ENCODE measurements at regions not wholly inside any gene's neighbourhood (a gene's known extent, or its start where the extent isn't known, plus 50 kb on each side); places are given as distances from the start of the nearest gene placed in this dataset.

DNA sequence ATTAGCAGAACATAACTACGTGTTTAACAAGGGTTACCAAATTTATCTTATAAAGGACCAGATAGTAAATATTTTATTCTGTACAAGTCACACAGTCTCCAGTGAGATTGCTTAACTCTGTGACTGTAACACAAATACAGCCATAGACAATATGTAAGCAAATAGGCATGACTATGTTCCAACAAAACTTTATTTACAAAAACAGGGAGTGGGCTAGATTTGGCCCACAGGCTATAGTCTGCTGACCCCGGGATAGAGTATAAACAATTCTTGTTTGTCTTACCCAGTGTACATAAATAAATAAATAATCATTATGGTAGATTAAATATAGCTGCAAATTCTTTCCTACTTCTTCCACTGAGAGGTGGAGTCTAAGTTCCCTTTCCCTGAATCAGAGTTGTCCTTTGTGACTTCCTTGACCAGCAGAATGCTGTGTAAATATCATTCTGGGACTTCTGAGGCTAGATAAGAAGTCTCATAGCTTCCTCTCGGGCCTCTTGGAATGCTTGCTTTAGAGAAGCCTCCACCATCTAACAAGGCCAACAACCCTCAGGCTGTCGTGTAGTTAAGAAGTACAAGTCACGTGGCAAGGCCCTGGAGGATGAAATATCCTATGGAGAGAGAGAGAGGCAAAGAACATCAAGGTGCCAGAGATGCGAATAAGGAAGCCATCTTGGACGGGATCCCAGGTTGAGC lies 59.1 kb upstream of the TMEM244 start:
- no peak for DNase-seq (ENCODE audit: low spot score)

GRCh38 chr6:129911732-129912131 lies 50.6 kb upstream of the TMEM244 start:
- DNase-seq (ENCODE audit: low spot score) = no peak

All from AG08395 (cell line).